AG10803 (cell line): ENCODE measurements at regions not wholly inside any gene's neighbourhood (a gene's known extent, or its start where the extent isn't known, plus 50 kb on each side); places are given as distances from the start of the nearest gene placed in this dataset.

Source experiments
- DNase-seq: peaks from one replicate; pipeline ENCODE4 v3.0.0; 2010; ENCODE audit warnings: low read depth
- H3K4me3 ChIP-seq: 2 replicates; pipeline ENCODE4 v1.5.1; 2011; ENCODE audit warnings: mild to moderate bottlenecking, low read length, control low read depth
- TF ChIP-seq, protein P1 (sequence below): conservative IDR thresholded peaks from 2 replicates; pipeline ENCODE4 v1.5.1; 2011; ENCODE audit warnings: mild to moderate bottlenecking, low read length, control low read depth, inconsistent platforms

- TF ChIP-seq, protein P1, sequence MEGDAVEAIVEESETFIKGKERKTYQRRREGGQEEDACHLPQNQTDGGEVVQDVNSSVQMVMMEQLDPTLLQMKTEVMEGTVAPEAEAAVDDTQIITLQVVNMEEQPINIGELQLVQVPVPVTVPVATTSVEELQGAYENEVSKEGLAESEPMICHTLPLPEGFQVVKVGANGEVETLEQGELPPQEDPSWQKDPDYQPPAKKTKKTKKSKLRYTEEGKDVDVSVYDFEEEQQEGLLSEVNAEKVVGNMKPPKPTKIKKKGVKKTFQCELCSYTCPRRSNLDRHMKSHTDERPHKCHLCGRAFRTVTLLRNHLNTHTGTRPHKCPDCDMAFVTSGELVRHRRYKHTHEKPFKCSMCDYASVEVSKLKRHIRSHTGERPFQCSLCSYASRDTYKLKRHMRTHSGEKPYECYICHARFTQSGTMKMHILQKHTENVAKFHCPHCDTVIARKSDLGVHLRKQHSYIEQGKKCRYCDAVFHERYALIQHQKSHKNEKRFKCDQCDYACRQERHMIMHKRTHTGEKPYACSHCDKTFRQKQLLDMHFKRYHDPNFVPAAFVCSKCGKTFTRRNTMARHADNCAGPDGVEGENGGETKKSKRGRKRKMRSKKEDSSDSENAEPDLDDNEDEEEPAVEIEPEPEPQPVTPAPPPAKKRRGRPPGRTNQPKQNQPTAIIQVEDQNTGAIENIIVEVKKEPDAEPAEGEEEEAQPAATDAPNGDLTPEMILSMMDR = no peak
- DNase-seq = no peak
- no peak overlapping the region for H3K4me3 ChIP-seq
Measured at GRCh38 chr17:70564006-70564620, 394.8 kb downstream of the KCNJ2 start.

GRCh38 chr17:70569128-70569527, 399.8 kb downstream of the KCNJ2 start:
- DNase-seq = no peak
- H3K4me3 ChIP-seq = no peak overlapping the region
- TF ChIP-seq, protein P1 = no peak

DNA sequence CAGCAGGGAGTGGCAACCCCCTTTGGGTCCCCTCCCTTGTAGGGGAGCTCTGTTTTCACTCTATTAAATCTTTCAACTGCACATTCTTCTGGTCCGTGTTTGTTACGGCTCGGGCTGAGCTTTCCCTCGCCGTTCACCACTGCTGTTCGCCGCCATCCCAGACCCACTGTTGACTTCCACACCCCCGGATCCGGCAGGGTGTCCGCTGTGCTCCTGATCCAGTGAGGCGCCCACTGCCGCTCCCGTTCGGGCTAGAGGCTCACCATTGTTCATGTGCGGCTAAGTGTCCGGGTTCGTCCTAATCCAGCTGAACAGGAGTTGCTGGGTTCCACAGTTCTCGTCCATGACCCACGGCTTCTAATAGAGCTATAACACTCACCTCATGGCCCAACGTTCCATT, 408.1 kb downstream of the KCNJ2 start:
- no peak for DNase-seq
- no peak overlapping the region for H3K4me3 ChIP-seq
- TF ChIP-seq, protein P1 = no peak

DNA sequence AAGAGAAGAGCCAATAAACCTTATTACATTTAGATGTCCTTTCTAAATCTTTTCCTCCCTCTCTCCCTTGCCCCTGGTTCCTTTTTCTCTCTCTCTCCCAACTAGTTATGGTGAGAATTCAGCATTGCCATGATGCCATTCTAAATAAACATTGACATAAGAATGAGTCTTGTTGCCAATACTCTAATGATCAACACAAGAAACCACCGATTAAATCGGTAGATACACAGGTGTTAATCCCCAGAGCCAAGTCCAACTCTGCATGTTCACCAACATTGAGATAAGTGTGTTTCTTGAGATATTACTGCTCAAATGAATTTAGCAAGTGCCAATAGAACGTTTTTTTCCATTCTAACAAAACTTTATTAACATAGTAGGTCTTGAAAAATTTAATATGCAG, 412.1 kb downstream of the KCNJ2 start:
- TF ChIP-seq, protein P1 = no peak

GRCh38 chr17:70582777-70583176, 413.4 kb downstream of the KCNJ2 start:
- TF ChIP-seq, protein P1 = no peak
- H3K4me3 ChIP-seq = no peak overlapping the region
- no peak for DNase-seq

More for the DNA sequence above, 412.1 kb downstream of the KCNJ2 start:
- no peak for DNase-seq
- H3K4me3 ChIP-seq = no peak overlapping the region

DNA sequence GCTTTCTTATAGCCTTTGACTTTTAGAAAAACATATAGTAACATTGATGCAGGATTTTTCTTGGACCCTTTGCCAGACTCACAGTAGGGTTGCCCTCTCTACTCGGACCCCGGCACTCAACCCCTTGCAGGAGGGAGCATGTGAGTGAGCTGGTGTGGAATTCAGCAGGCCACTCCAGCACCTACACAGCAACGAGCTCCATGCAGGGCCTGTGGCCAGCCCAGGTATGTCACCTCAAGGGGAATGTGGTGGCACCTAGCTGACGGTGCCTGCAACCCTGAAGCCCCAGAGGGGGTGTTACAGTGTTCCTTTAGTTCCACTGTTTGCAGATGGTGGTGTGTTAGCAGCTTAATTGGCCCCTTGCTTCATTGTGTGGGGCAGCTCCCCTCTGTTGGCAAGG, 414.9 kb downstream of the KCNJ2 start:
- DNase-seq = no peak
- H3K4me3 ChIP-seq = no peak overlapping the region
- TF ChIP-seq, protein P1 = no peak

DNA sequence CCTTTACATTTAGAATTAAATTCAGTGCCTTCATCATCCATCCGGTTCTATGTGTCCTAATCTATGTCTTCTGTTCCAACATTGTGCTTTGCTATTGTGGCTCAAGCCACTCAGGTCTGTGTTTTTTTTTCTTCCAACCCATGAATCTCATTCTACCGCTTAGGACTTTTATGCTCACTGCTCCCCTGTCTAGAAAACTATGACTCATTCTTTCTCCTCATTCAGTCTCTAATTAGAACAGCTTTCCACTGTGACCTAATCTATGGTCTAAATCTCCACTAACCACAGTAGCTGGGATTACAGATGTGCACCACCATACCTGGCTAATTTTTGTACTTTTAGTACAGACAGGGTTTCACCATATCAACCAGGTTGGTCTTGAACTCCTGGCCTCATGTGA, 418.7 kb downstream of the KCNJ2 start:
- H3K4me3 ChIP-seq = no peak overlapping the region
- DNase-seq = no peak
- TF ChIP-seq, protein P1 = no peak
